ENCODE measurements at regions not wholly inside any gene's neighbourhood (a gene's known extent, or its start where the extent isn't known, plus 50 kb on each side); places are given as distances from the start of the nearest gene placed in this dataset. TPM values are rescaled to one million over a fixed set of nuclear protein-coding genes. Genes with fewer than 3 reads are reported as not detected.
"Not testable (repeated sequence)": the region's sequence is repeated elsewhere in the genome, so short reads cannot be mapped to it uniquely, and the experiment has no call there.

- WGBS, 2 experiments (ENCODE audit: low coverage in 1 of 2, low lambda C conversion rate in 2 of 2, missing lambda C conversion rate in 2 of 2): 68 to 73% methylated on average over 19 to 23 of the region's 23 CpGs
- H3K9me2 ChIP-seq (ENCODE audit: insufficient read depth); H3K79me2 ChIP-seq (ENCODE audit: insufficient read depth); H3K36me3 ChIP-seq (ENCODE audit: low read depth); H3K4me3 ChIP-seq; H3F3A ChIP-seq (ENCODE audit: insufficient read depth); DNase-seq; H3K9me3 ChIP-seq (ENCODE audit: low read depth); H3K27me3 ChIP-seq (replicated peaks; ENCODE audit: insufficient read depth); in situ Hi-C loops (cut with MboI); H3K27ac ChIP-seq; H3K4me1 ChIP-seq (ENCODE audit: insufficient read depth); H2AFZ ChIP-seq; H4K20me1 ChIP-seq (ENCODE audit: insufficient read depth); H3K9ac ChIP-seq; H3K4me2 ChIP-seq (ENCODE audit: unreplicated experiment): not testable (repeated sequence)
Measured at GRCh38 chr9:63979741-63980140, 1305.3 kb downstream of the FOXD4L5 start.

Small RNA genes lying in the stretch of these regions (small RNA-seq; reads per million reads assigned to genes)
- not detected for gene RF00026 (ENCODE audit: low read depth, low replicate concordance)

Data from GM23248 (cell line).